Tibial nerve (tissue), 4 donors: ENCODE measurements at regions not wholly inside any gene's neighbourhood (a gene's known extent, or its start where the extent isn't known, plus 50 kb on each side); places are given as distances from the start of the nearest gene placed in this dataset.

Experiments
- DNase-seq, 2 donors: peaks; one replicate each; pipeline ENCODE4 v3.0.0-alpha.2; 2019; ENCODE audit warnings: low spot score in 2 of 2
- H3K27ac ChIP-seq, 4 donors: fragments of 200-600 bp; sonication (generic) in 3 of 4; one replicate each; pipeline ENCODE4 v1.5.1; 2017 to 2019; ENCODE audit warnings: mild to moderate bottlenecking in 1 of 4
- H3K27me3 ChIP-seq, 2 donors: fragments of 200-600 bp; sonication (generic) in 1 of 2; one replicate each; pipeline versions ENCODE4 v1.5.1 to v1.6.0; 2017 to 2019
- H3K36me3 ChIP-seq, 3 donors: fragments of 200-600 bp; sonication (generic); one replicate each; pipeline ENCODE4 v1.5.1; 2018 to 2019
- H3K4me1 ChIP-seq, 4 donors: fragments of 200-600 bp; sonication (generic) in 3 of 4; one replicate each; pipeline ENCODE4 v1.5.1; 2017 to 2019
- H3K4me3 ChIP-seq, 4 donors: fragments of 200-600 bp; sonication (generic) in 3 of 4; one replicate each; pipeline ENCODE4 v1.5.1; 2017 to 2019; ENCODE audit warnings: mild to moderate bottlenecking in 1 of 4, moderate library complexity in 1 of 4
- H3K9me3 ChIP-seq, 4 donors: fragments of 200-600 bp; sonication (generic) in 3 of 4; one replicate each; pipeline ENCODE4 v1.5.1; 2017 to 2019
- CTCF ChIP-seq, 5 experiments: fragments of 200-600 bp in 3 of 5; fragments of 450-650 bp in 2 of 5; sonication (generic) in 3 of 5; IDR thresholded peaks; one replicate each; pipeline ENCODE4 v1.5.1; 2016 to 2019; ENCODE audit warnings: antibody characterized with exemption in 5 of 5, mild to moderate bottlenecking in 3 of 5, moderate library complexity in 2 of 5
- EP300 ChIP-seq, 2 donors: sonication (generic); formaldehyde crosslinking; IDR thresholded peaks; one replicate each; pipeline ENCODE4 v1.6.1; 2017; ENCODE audit warnings: antibody characterized with exemption in 2 of 2, mild to moderate bottlenecking in 1 of 2
- POLR2A ChIP-seq, 2 donors: fragments of 450-650 bp; IDR thresholded peaks; one replicate each; pipeline ENCODE4 v1.6.1; 2017; ENCODE audit warnings: antibody characterized with exemption in 2 of 2, mild to moderate bottlenecking in 2 of 2, moderate library complexity in 2 of 2
- WGBS, 2 donors: methylation state at CpG; one replicate each; pipeline ENCODE4 v1.1.5; 2018; 5-methylcytosine and 5-hydroxymethylcytosine counted together

GRCh38 chr4:177568931-177569330 is 126.7 kb upstream of the AGA start:
- no peaks in the 10 kb centered on the region for H3K36me3 ChIP-seq
- H3K4me3 ChIP-seq, result no peak overlapping the region
- TF ChIP-seq CTCF (IDR thresholded peaks at IDR 0.05) (no peak), EP300 (IDR thresholded peaks at IDR 0.05) (no peak), POLR2A (IDR thresholded peaks at IDR 0.05) (no peak)
- WGBS, 2 donors, result 55 to 59% methylated on average over 3 of the region's 3 CpGs
- DNase-seq, result no peak
- H3K27ac ChIP-seq, result no peak overlapping the region
- no peaks in the 10 kb centered on the region for H3K9me3 ChIP-seq
- H3K27me3 ChIP-seq, result no peaks in the 10 kb centered on the region
- H3K4me1 ChIP-seq, result peaks cover 0 to 6% (median 0%) of the 10 kb centered on the region in 4 donors

- Histone ChIP-seq H3K27ac (no peak overlapping the region), H3K27me3 (no peaks in the 10 kb centered on the region), H3K9me3 (no peaks in the 10 kb centered on the region), H3K4me3 (no peak overlapping the region), H3K4me1 (peaks cover 0 to 6% (median 0%) of the 10 kb centered on the region in 4 donors), H3K36me3 (no peaks in the 10 kb centered on the region)
- TF ChIP-seq CTCF (IDR thresholded peaks at IDR 0.05), result no peak
- TF ChIP-seq EP300 (IDR thresholded peaks at IDR 0.05), result no peak
- TF ChIP-seq POLR2A (IDR thresholded peaks at IDR 0.05), result no peak
- WGBS, 2 donors, result 21 to 34% methylated on average over 1 of the region's 1 CpG
- DNase-seq, result no peak
Measured at GRCh38 chr4:177569434-177569833, 127.2 kb upstream of the AGA start.

- H3K4me3 ChIP-seq, result no peak overlapping the region
- 93 to 96% methylated on average over 2 of the region's 2 CpGs for WGBS, 2 donors
- peaks cover 0 to 6% (median 0%) of the 10 kb centered on the region in 4 donors for H3K4me1 ChIP-seq
- H3K36me3 ChIP-seq, result no peaks in the 10 kb centered on the region
- H3K9me3 ChIP-seq, result no peaks in the 10 kb centered on the region
- no peaks in the 10 kb centered on the region for H3K27me3 ChIP-seq
- no peak for DNase-seq
- TF ChIP-seq POLR2A (IDR thresholded peaks at IDR 0.05) (no peak), CTCF (IDR thresholded peaks at IDR 0.05) (no peak), EP300 (IDR thresholded peaks at IDR 0.05) (no peak)
- no peak overlapping the region for H3K27ac ChIP-seq
Measured at GRCh38 chr4:177573507-177573906, 131.3 kb upstream of the AGA start.

- Histone ChIP-seq H3K36me3 (no peaks in the 10 kb centered on the region), H3K9me3 (no peaks in the 10 kb centered on the region), H3K27ac (no peak overlapping the region), H3K4me1 (peaks cover 0 to under 1% (median 0%) of the 10 kb centered on the region in 4 donors), H3K27me3 (no peaks in the 10 kb centered on the region), H3K4me3 (no peak overlapping the region)
- TF ChIP-seq EP300 (IDR thresholded peaks at IDR 0.05), result no peak
- TF ChIP-seq CTCF (IDR thresholded peaks at IDR 0.05), result no peak
- no peak for TF ChIP-seq POLR2A (IDR thresholded peaks at IDR 0.05)
- DNase-seq, result no peak
- WGBS, 2 donors, result 88 to 92% methylated on average over 8 of the region's 8 CpGs
Measured at GRCh38 chr4:177574446-177574845, 132.2 kb upstream of the AGA start.

GRCh38 chr4:177579649-177580048 is 137.4 kb upstream of the AGA start:
- WGBS, 2 donors, result 58 to 82% methylated on average over 1 of the region's 1 CpG

More at GRCh38 chr4:177579649-177580048, 137.4 kb upstream of the AGA start:
- H3K27ac ChIP-seq, result no peak overlapping the region
- no peaks in the 10 kb centered on the region for H3K36me3 ChIP-seq
- H3K27me3 ChIP-seq, result no peaks in the 10 kb centered on the region
- TF ChIP-seq EP300 (IDR thresholded peaks at IDR 0.05), result no peak
- no peak for TF ChIP-seq POLR2A (IDR thresholded peaks at IDR 0.05)
- TF ChIP-seq CTCF (IDR thresholded peaks at IDR 0.05), result no peak
- no peak for DNase-seq
- no peaks in the 10 kb centered on the region for H3K4me1 ChIP-seq
- no peak overlapping the region for H3K4me3 ChIP-seq
- H3K9me3 ChIP-seq, result no peaks in the 10 kb centered on the region
